GM12875 (cell line): ENCODE measurements at regions not wholly inside any gene's neighbourhood (a gene's known extent, or its start where the extent isn't known, plus 50 kb on each side); places are given as distances from the start of the nearest gene placed in this dataset.

Experiments
- H3K4me3 ChIP-seq: one replicate; pipeline ENCODE4 v1.5.1; 2011; ENCODE audit warnings: low read depth, low read length, control low read depth
- TF ChIP-seq, protein P1 (sequence below): IDR thresholded peaks from 2 replicates; pipeline ENCODE4 v1.5.1; 2011; ENCODE audit warnings: low read depth, mild to moderate bottlenecking, control low read depth, inconsistent platforms, low read length, moderate library complexity, borderline replicate concordance; ENCODE audit not compliant: insufficient read depth

DNA sequence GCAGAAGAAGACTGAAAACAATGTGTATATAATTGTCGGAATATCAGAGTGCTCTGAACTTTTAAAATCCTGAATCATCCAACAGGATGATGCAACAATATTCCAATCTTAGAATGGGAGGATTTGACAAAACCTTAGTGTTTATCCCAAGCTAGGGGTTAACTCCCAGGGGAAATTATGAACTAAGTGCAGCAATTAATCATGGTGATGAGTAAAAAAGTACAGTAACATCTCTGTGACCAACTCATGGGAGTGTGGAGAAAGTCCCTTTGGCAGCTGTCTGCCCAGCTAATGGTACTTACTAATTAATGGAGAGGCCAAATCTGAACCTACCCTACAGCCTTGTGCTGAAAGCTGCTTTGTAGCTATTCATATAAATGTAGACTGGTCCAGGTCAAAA, 257.6 kb upstream of the DDX53 start:
- no peak overlapping the region for H3K4me3 ChIP-seq
- TF ChIP-seq, protein P1, sequence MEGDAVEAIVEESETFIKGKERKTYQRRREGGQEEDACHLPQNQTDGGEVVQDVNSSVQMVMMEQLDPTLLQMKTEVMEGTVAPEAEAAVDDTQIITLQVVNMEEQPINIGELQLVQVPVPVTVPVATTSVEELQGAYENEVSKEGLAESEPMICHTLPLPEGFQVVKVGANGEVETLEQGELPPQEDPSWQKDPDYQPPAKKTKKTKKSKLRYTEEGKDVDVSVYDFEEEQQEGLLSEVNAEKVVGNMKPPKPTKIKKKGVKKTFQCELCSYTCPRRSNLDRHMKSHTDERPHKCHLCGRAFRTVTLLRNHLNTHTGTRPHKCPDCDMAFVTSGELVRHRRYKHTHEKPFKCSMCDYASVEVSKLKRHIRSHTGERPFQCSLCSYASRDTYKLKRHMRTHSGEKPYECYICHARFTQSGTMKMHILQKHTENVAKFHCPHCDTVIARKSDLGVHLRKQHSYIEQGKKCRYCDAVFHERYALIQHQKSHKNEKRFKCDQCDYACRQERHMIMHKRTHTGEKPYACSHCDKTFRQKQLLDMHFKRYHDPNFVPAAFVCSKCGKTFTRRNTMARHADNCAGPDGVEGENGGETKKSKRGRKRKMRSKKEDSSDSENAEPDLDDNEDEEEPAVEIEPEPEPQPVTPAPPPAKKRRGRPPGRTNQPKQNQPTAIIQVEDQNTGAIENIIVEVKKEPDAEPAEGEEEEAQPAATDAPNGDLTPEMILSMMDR, result no peak

- no peak overlapping the region for H3K4me3 ChIP-seq
- TF ChIP-seq, protein P1, result no peak
Measured at GRCh38 chrX:22746081-22746480, 253.7 kb upstream of the DDX53 start.

DNA sequence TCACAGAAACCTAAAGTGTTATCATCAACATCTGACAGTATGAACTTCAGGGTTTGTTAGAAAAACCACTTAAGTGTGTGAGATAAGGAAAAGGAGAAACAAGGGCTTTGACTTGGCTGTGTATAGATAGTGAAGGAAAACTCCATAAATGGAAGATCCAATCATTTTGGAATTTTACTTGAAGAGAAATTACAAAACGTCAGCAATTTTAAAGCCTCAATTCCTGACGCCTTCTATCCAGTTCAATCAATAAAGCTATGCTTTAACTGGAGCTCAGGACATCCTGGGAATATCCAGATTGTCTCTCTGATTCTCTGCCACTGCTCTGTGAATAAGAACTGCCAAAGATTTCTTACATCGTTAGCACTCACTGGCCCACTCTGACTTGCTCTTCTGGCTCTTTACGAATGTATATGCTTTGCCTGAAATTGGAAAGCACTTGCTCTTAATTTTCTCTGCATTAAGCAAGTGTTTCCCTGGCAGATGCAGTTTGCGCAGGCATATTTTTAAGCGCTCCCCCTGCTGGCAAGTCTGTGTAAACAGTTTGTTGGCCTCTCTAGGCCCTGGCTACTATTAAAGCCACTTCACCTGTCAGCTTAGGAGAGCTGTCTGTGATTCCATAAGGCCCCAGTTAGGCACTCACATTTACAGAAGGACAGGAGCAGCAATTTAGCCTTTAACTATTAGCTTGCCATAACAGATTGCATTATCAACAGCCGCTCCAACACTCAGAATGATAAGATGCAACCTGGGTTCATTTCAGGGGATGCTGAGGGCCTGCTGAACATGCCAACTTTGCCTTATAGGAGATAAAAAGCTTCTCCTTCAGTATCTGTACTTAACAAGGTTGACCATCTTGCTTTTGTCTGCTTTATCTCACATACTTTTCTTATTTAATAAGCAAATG, 251.4 kb upstream of the DDX53 start:
- TF ChIP-seq, protein P1, result peak; percentile 65

GRCh38 chrX:22758807-22759481, 240.8 kb upstream of the DDX53 start:
- no peak overlapping the region for H3K4me3 ChIP-seq
- TF ChIP-seq, protein P1, result no peak

More for the DNA sequence above, 251.4 kb upstream of the DDX53 start:
- H3K4me3 ChIP-seq, result no peak overlapping the region

DNA sequence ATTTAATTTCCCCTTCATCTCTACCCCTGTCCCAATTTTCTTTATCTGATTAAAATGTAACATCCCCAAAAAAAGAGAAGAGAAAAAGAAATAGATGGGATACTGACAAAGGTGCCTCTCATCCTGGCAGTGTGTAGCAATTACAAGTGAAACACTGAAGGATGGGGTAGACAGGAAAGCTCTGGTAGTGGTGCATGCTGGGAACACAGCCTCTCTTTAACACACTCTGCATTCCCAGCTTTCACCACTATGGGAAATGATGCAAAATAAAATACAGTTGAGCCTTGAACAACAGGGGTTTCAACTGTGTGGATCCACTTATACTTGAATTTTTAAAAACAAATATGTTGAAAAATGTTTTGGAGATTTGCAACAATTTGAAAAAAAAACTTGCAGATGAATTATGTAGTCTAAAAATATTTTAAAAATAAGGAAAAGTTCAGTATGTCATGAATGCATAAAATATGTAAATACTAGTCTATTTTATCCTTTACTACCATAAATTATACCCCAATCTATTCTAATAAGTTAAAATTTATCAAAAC, 239.2 kb upstream of the DDX53 start:
- no peak overlapping the region for H3K4me3 ChIP-seq
- TF ChIP-seq, protein P1, result no peak

DNA sequence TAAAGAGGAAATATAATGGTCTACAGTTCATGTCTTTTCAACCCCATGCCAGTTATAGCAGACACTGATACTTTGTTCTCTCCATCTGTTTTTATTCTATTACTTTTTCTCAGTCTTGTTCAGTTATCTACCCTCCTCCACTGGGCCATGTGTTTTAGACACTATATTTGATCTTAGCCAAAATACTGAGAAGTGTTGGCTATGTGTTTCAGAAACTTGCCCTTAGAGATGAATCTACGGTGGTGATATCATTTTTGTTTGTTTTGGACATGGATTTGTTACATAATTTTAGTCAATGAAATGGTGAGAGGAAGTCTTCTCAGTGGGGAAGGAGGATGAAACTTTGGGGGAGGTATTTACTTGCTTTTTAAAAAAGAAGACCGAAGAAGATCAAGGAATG, 211.5 kb upstream of the DDX53 start:
- H3K4me3 ChIP-seq, result no peak overlapping the region
- TF ChIP-seq, protein P1, result no peak

- no peak overlapping the region for H3K4me3 ChIP-seq
- TF ChIP-seq, protein P1, result no peak
Measured at GRCh38 chrX:22795671-22796070, 204.1 kb upstream of the DDX53 start.
